Upper lobe of left lung (tissue), 4 donors: ENCODE measurements at regions not wholly inside any gene's neighbourhood (a gene's known extent, or its start where the extent isn't known, plus 50 kb on each side); places are given as distances from the start of the nearest gene placed in this dataset.

ENCODE experiments used
- CTCF ChIP-seq, 6 experiments: fragments of 450-650 bp in 4 of 6; fragments of 200-600 bp in 2 of 6; sonication (generic) in 2 of 6; IDR thresholded peaks; one replicate each; pipeline ENCODE4 v1.5.1; 2016 to 2019; ENCODE audit warnings: antibody characterized with exemption in 6 of 6
- EP300 ChIP-seq, 4 donors: sonication (generic); formaldehyde crosslinking; IDR thresholded peaks; one replicate each; pipeline ENCODE4 v1.5.1; 2017; ENCODE audit warnings: antibody characterized with exemption in 4 of 4, control low read depth in 2 of 4
- POLR2A ChIP-seq, 4 donors: fragments of 450-650 bp; IDR thresholded peaks; one replicate each; pipeline ENCODE4 v1.5.1; 2016 to 2017; ENCODE audit warnings: antibody characterized with exemption in 4 of 4, mild to moderate bottlenecking in 2 of 4
- POLR2AphosphoS5 ChIP-seq, 2 donors: sonication (generic); formaldehyde crosslinking; IDR thresholded peaks; one replicate each; pipeline ENCODE4 v1.5.1; 2017; ENCODE audit warnings: antibody characterized with exemption in 2 of 2

- TF ChIP-seq CTCF (IDR thresholded peaks at IDR 0.05) (no peak), POLR2A (IDR thresholded peaks at IDR 0.05) (no peak), POLR2AphosphoS5 (IDR thresholded peaks at IDR 0.05) (no peak), EP300 (IDR thresholded peaks at IDR 0.05) (no peak)
Observed at GRCh38 chr6:165001502-165002157, 307.8 kb downstream of the C6orf118 start.
